HCT116 (cell line): ENCODE measurements at regions not wholly inside any gene's neighbourhood (a gene's known extent, or its start where the extent isn't known, plus 50 kb on each side); places are given as distances from the start of the nearest gene placed in this dataset.

Experiments used
- ATAC-seq: fragments of 200-7000 bp; cut with Tn5 transposase; 2 replicates; pipeline ENCODE4 v1.9.1; 2020; ENCODE audit warnings: mild to moderate bottlenecking, moderate library complexity
- BruUV-seq: library from RNA; stranded (reverse); fragments of 400-500 nt; replicated peaks from 2 replicates; lab custom pipeline; 2021; lab: Mats Ljungman, UMichigan
- CTCF ChIA-PET: fragments of 300-600 bp; sonication (Branson Sonifier 250); formaldehyde crosslinking; loops from one replicate; lab custom pipeline; 2021; ENCODE audit warnings: antibody characterized with exemption; lab: Charles Lee
- POLR2A ChIA-PET: fragments of 300-600, 350-600 bp; sonication (Branson Sonifier 250); formaldehyde crosslinking; loops from one replicate; lab custom pipeline; 2021; ENCODE audit warnings: antibody characterized with exemption; lab: Charles Lee
- RAD21 ChIA-PET, 2 experiments: fragments of 300-600 bp; sonication (Branson Sonifier 250); formaldehyde crosslinking; loops; one replicate each; lab custom pipeline; 2023; ENCODE audit warnings: low total read pairs in 2 of 2; ENCODE audit not compliant: uncharacterized antibody in 2 of 2, unreplicated experiment in 2 of 2, low non-redundant PET in 1 of 2; lab: Charles Lee
- DNase-seq: peaks from one replicate; pipeline ENCODE4 v3.0.0-alpha.2; 2010; ENCODE audit warnings: low read depth, low spot score
- H2AFZ ChIP-seq: fragments of 200-600 bp; shearing (Covaris generic), sonication (generic); 2 replicates; pipeline ENCODE4 v1.6.1; 2017; ENCODE audit warnings: low read depth, mixed run types, mixed read lengths, antibody characterized with exemption, low read length; ENCODE audit not compliant: poor library complexity, severe bottlenecking
- H3K27ac ChIP-seq: 2 replicates; pipeline ENCODE4 v1.5.1; 2012; ENCODE audit warnings: low read depth, low read length
- H3K27me3 ChIP-seq: fragments of 200-600 bp; sonication (generic); 2 replicates; pipeline ENCODE4 v1.6.1; 2016; ENCODE audit warnings: mixed run types, low read length, mixed read lengths; ENCODE audit not compliant: insufficient read depth
- H3K36me3 ChIP-seq, 2 experiments: fragments of 200-500 bp in 1 of 2; fragments of 200-600 bp in 1 of 2; sonication (Bioruptor generic) in 1 of 2; sonication (generic) in 1 of 2; 2 replicates each; pipeline versions ENCODE4 v1.5.1 to v1.6.1; 2014 to 2016; ENCODE audit warnings: low read length in 2 of 2, inconsistent platforms in 1 of 2, mixed read lengths in 1 of 2, mixed run types in 1 of 2; ENCODE audit not compliant: insufficient read depth in 2 of 2, control insufficient read depth in 1 of 2
- H3K4me1 ChIP-seq, 2 experiments: fragments of 200-600 bp in 1 of 2; sonication (generic) in 1 of 2; 2 replicates each; pipeline versions ENCODE4 v1.5.1 to v1.6.1; 2012 to 2017; ENCODE audit warnings: low read length in 2 of 2, inconsistent platforms in 1 of 2, mild to moderate bottlenecking in 1 of 2, mixed read lengths in 1 of 2, mixed run types in 1 of 2, moderate library complexity in 1 of 2; ENCODE audit not compliant: insufficient read depth in 2 of 2, control insufficient read depth in 1 of 2
- H3K4me2 ChIP-seq: fragments of 200-600 bp; sonication (generic); 2 replicates; pipeline ENCODE4 v1.6.1; 2017; ENCODE audit warnings: mixed run types, low read length, mixed read lengths
- H3K4me3 ChIP-seq, 2 experiments: fragments of 200-600 bp in 1 of 2; sonication (generic) in 1 of 2; replicated peaks in 1 of 2; 2 replicates each; pipeline ENCODE4 v1.5.1; 2011 to 2016; ENCODE audit warnings: low read length in 2 of 2, control low read depth in 1 of 2, low read depth in 1 of 2, mild to moderate bottlenecking in 1 of 2, mixed read lengths in 1 of 2, mixed run types in 1 of 2
- H3K79me2 ChIP-seq: fragments of 200-600 bp; sonication (generic); 2 replicates; pipeline ENCODE4 v1.6.1; 2017; ENCODE audit warnings: mild to moderate bottlenecking, mixed run types, low read length, moderate library complexity, mixed read lengths; ENCODE audit not compliant: insufficient read depth
- H3K9ac ChIP-seq: fragments of 200-600 bp; sonication (generic); 2 replicates; pipeline ENCODE4 v1.6.1; 2016; ENCODE audit warnings: low read length, mixed read lengths
- H3K9me2 ChIP-seq: fragments of 200-600 bp; sonication (generic), shearing (Covaris generic); 2 replicates; pipeline ENCODE4 v1.6.1; 2017; ENCODE audit warnings: mixed run types, mild to moderate bottlenecking, moderate library complexity; ENCODE audit not compliant: insufficient read depth
- H3K9me3 ChIP-seq, 2 experiments: fragments of 200-500 bp in 1 of 2; fragments of 200-600 bp in 1 of 2; sonication (Bioruptor generic) in 1 of 2; sonication (generic) in 1 of 2; 2 replicates each; pipeline ENCODE4 v1.6.1; 2014 to 2017; ENCODE audit warnings: low read length in 2 of 2, mixed read lengths in 2 of 2, inconsistent platforms in 1 of 2, low read depth in 1 of 2, mild to moderate bottlenecking in 1 of 2, mixed run types in 1 of 2, moderate library complexity in 1 of 2; ENCODE audit not compliant: control insufficient read depth in 1 of 2, insufficient read depth in 1 of 2
- H4K20me1 ChIP-seq: fragments of 200-600 bp; sonication (generic), shearing (Covaris generic); 2 replicates; pipeline ENCODE4 v1.6.1; 2017; ENCODE audit warnings: mixed run types, mild to moderate bottlenecking, moderate library complexity; ENCODE audit not compliant: insufficient read depth
- CBX3 ChIP-seq: IDR thresholded peaks from 2 replicates; pipeline ENCODE4 v1.6.1; 2012; ENCODE audit warnings: low read depth
- EGR1 ChIP-seq: IDR thresholded peaks from 2 replicates; pipeline ENCODE4 v1.6.1; 2012; ENCODE audit warnings: low read depth
- POLR2AphosphoS5 ChIP-seq: IDR thresholded peaks from 2 replicates; pipeline ENCODE4 v1.6.1; 2011; ENCODE audit warnings: mild to moderate bottlenecking, low read depth, low read length, moderate library complexity
- RAD21 ChIP-seq: IDR thresholded peaks from 2 replicates; pipeline ENCODE4 v1.6.1; 2012; ENCODE audit warnings: low read depth, mild to moderate bottlenecking
- SP1 ChIP-seq: IDR thresholded peaks from 2 replicates; pipeline ENCODE4 v1.6.1; 2012; ENCODE audit warnings: low read depth
- TCF7L2 ChIP-seq: IDR thresholded peaks from 2 replicates; pipeline ENCODE4 v1.7.0; 2011; ENCODE audit warnings: borderline replicate concordance, inconsistent platforms; ENCODE audit not compliant: insufficient read depth, insufficient read length; ENCODE audit errors: extremely low read depth
- YY1 ChIP-seq: IDR thresholded peaks from 2 replicates; pipeline ENCODE4 v1.6.1; 2011; ENCODE audit warnings: low read length, low read depth, moderate library complexity, mild to moderate bottlenecking; ENCODE audit not compliant: insufficient replicate concordance; ENCODE audit errors: extremely low read depth
- intact Hi-C: fragments of 100-400 bp; cut with micrococcal nuclease; formaldehyde crosslinking; loops from 2 replicates; pipeline ENCODE4 v1.10.0; 2022
- TF ChIP-seq, protein P1 (sequence below): IDR thresholded peaks from 2 replicates; pipeline ENCODE4 v1.6.1; 2012; ENCODE audit warnings: low read depth
- TF ChIP-seq, protein P2 (sequence below): IDR thresholded peaks from 2 replicates; pipeline ENCODE4 v1.6.1; 2012
- TF ChIP-seq, protein P3 (sequence below): IDR thresholded peaks from 2 replicates; pipeline ENCODE4 v1.6.1; 2011; ENCODE audit warnings: mild to moderate bottlenecking, low read length, moderate library complexity; ENCODE audit not compliant: insufficient replicate concordance; ENCODE audit errors: extremely low read depth
- TF ChIP-seq, protein P4 (sequence below): IDR thresholded peaks from 2 replicates; pipeline ENCODE4 v1.6.1; 2012

DNA sequence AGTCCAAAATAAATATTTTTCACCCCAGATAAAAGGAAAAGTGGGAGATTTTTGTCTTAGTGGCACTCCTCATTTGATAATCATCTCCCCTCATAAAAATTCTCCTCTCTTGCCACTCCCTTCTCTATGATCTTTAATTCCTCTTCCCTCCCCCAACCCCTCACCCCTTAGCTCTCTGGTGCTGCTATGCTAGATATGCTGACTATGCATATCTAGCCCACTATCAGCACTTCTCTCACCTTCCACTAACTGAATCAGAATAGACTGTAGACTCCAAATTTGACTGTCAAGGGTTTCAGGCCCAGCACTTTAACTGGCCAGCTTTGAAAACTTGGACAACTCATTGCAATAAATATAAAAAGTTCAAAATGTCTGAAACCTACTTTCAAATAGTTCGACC, 254.2 kb downstream of the ETNK1 start:
- H2AFZ ChIP-seq = no peak overlapping the region
- POLR2A ChIA-PET = no interaction called here
- no peaks in the 10 kb centered on the region for H3K4me1 ChIP-seq
- no TSS peak for BruUV-seq
- no peaks in the 10 kb centered on the region for H4K20me1 ChIP-seq
- ATAC-seq = no peak
- no peak overlapping the region for H3K27ac ChIP-seq
- TF ChIP-seq YY1 (no peak), TCF7L2 (no peak), RAD21 (no peak), SP1 (no peak), EGR1 (no peak), POLR2AphosphoS5 (no peak), CBX3 (no peak)
- TF ChIP-seq, protein P1, sequence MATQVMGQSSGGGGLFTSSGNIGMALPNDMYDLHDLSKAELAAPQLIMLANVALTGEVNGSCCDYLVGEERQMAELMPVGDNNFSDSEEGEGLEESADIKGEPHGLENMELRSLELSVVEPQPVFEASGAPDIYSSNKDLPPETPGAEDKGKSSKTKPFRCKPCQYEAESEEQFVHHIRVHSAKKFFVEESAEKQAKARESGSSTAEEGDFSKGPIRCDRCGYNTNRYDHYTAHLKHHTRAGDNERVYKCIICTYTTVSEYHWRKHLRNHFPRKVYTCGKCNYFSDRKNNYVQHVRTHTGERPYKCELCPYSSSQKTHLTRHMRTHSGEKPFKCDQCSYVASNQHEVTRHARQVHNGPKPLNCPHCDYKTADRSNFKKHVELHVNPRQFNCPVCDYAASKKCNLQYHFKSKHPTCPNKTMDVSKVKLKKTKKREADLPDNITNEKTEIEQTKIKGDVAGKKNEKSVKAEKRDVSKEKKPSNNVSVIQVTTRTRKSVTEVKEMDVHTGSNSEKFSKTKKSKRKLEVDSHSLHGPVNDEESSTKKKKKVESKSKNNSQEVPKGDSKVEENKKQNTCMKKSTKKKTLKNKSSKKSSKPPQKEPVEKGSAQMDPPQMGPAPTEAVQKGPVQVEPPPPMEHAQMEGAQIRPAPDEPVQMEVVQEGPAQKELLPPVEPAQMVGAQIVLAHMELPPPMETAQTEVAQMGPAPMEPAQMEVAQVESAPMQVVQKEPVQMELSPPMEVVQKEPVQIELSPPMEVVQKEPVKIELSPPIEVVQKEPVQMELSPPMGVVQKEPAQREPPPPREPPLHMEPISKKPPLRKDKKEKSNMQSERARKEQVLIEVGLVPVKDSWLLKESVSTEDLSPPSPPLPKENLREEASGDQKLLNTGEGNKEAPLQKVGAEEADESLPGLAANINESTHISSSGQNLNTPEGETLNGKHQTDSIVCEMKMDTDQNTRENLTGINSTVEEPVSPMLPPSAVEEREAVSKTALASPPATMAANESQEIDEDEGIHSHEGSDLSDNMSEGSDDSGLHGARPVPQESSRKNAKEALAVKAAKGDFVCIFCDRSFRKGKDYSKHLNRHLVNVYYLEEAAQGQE = no peak
- TF ChIP-seq, protein P2, sequence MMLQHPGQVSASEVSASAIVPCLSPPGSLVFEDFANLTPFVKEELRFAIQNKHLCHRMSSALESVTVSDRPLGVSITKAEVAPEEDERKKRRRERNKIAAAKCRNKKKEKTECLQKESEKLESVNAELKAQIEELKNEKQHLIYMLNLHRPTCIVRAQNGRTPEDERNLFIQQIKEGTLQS = no peak
- TF ChIP-seq, protein P3, sequence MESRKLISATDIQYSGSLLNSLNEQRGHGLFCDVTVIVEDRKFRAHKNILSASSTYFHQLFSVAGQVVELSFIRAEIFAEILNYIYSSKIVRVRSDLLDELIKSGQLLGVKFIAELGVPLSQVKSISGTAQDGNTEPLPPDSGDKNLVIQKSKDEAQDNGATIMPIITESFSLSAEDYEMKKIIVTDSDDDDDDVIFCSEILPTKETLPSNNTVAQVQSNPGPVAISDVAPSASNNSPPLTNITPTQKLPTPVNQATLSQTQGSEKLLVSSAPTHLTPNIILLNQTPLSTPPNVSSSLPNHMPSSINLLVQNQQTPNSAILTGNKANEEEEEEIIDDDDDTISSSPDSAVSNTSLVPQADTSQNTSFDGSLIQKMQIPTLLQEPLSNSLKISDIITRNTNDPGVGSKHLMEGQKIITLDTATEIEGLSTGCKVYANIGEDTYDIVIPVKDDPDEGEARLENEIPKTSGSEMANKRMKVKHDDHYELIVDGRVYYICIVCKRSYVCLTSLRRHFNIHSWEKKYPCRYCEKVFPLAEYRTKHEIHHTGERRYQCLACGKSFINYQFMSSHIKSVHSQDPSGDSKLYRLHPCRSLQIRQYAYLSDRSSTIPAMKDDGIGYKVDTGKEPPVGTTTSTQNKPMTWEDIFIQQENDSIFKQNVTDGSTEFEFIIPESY = no peak
- TF ChIP-seq, protein P4, sequence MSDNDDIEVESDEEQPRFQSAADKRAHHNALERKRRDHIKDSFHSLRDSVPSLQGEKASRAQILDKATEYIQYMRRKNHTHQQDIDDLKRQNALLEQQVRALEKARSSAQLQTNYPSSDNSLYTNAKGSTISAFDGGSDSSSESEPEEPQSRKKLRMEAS = no peak
- H3K9ac ChIP-seq = no peak overlapping the region
- no peak overlapping the region for H3K4me2 ChIP-seq
- H3K79me2 ChIP-seq = no peaks in the 10 kb centered on the region
- no peaks in the 10 kb centered on the region for H3K9me3 ChIP-seq
- RAD21 ChIA-PET = no interaction called here
- H3K36me3 ChIP-seq = no peaks in the 10 kb centered on the region
- DNase-seq = no peak
- H3K4me3 ChIP-seq = no peak overlapping the region
- CTCF ChIA-PET = no interaction called here
- H3K9me2 ChIP-seq = no peaks in the 10 kb centered on the region
- intact Hi-C loops = no loop called here
- no peaks in the 10 kb centered on the region for H3K27me3 ChIP-seq
